Panc1 (cell line): ENCODE measurements at regions not wholly inside any gene's neighbourhood (a gene's known extent, or its start where the extent isn't known, plus 50 kb on each side); places are given as distances from the start of the nearest gene placed in this dataset.

ENCODE experiments used
- ATAC-seq: fragments of 200-7000 bp; cut with Tn5 transposase; 2 replicates; pipeline ENCODE4 v1.9.1; 2020; ENCODE audit warnings: mild to moderate bottlenecking, moderate library complexity
- BruUV-seq: library from RNA; stranded (reverse); fragments of 400-500 nt; replicated peaks from 2 replicates; lab custom pipeline; 2021; lab: Mats Ljungman, UMichigan
- CTCF ChIA-PET: fragments of 300-600 bp; sonication (Branson Sonifier 250); formaldehyde crosslinking; loops from one replicate; lab custom pipeline; 2022; ENCODE audit warnings: antibody characterized with exemption; lab: Charles Lee
- POLR2A ChIA-PET: fragments of 300-600 bp; sonication (Branson Sonifier 250); formaldehyde crosslinking; loops from one replicate; lab custom pipeline; 2022; ENCODE audit warnings: antibody characterized with exemption; lab: Charles Lee
- DNase-seq: peaks from one replicate; pipeline ENCODE4 v3.0.0-alpha.2; 2010; ENCODE audit warnings: low read depth, low spot score
- H3K27ac ChIP-seq: 2 replicates; pipeline ENCODE4 v1.5.1; 2011; ENCODE audit warnings: mild to moderate bottlenecking, low read length, inconsistent platforms
- H3K27me3 ChIP-seq: fragments of 200-500 bp; sonication (Bioruptor generic); 2 replicates; pipeline ENCODE4 v1.6.0; 2014; ENCODE audit warnings: low read length, inconsistent platforms; ENCODE audit not compliant: control insufficient read depth, insufficient read depth
- H3K36me3 ChIP-seq: fragments of 200-500 bp; sonication (Bioruptor generic); 2 replicates; pipeline ENCODE4 v1.5.1; 2014; ENCODE audit warnings: inconsistent platforms, mild to moderate bottlenecking, low read length, moderate library complexity; ENCODE audit not compliant: control insufficient read depth, insufficient read depth
- H3K4me1 ChIP-seq: 2 replicates; pipeline ENCODE4 v1.5.1; 2011; ENCODE audit warnings: inconsistent platforms, mild to moderate bottlenecking, low read length, moderate library complexity; ENCODE audit not compliant: control insufficient read depth, insufficient read depth
- H3K4me3 ChIP-seq, 2 experiments: 2 replicates each; pipeline ENCODE4 v1.5.1; 2011 to 2012; ENCODE audit warnings: low read depth in 2 of 2, low read length in 2 of 2, mild to moderate bottlenecking in 2 of 2, inconsistent platforms in 1 of 2, moderate library complexity in 1 of 2
- H3K9me3 ChIP-seq: fragments of 200-500 bp; sonication (Bioruptor generic); 2 replicates; pipeline ENCODE4 v1.5.1; 2014; ENCODE audit warnings: low read depth, mild to moderate bottlenecking, inconsistent platforms, low read length, moderate library complexity; ENCODE audit not compliant: control insufficient read depth, insufficient read depth
- POLR2AphosphoS5 ChIP-seq: IDR thresholded peaks from 2 replicates; pipeline ENCODE4 v1.6.1; 2012; ENCODE audit warnings: mild to moderate bottlenecking, low read depth, low read length, moderate library complexity
- SIN3A ChIP-seq: IDR thresholded peaks from 2 replicates; pipeline ENCODE4 v1.6.1; 2012; ENCODE audit warnings: low read depth, mild to moderate bottlenecking, low read length, moderate library complexity, borderline replicate concordance; ENCODE audit not compliant: insufficient read depth
- TCF7L2 ChIP-seq: IDR thresholded peaks from 2 replicates; pipeline ENCODE4 v1.6.1; 2011; ENCODE audit warnings: mild to moderate bottlenecking, low read depth, low read length, inconsistent platforms
- in situ Hi-C: cut with HindIII; loops from 2 replicates; pipeline ENCODE4 v1.10.0; 2016; ENCODE audit warnings: low sequenced_read_pairs, low pct_unique_long_range_greater_than_20kb
- intact Hi-C: fragments of 100-400 bp; cut with micrococcal nuclease; formaldehyde crosslinking; loops from one replicate; pipeline ENCODE4 v1.10.0; 2022; ENCODE audit not compliant: unreplicated experiment
- TF ChIP-seq, protein P1 (sequence below), 2 experiments: IDR thresholded peaks; 2 replicates each; pipeline ENCODE4 v1.6.1; 2011 to 2012; ENCODE audit warnings: low read depth in 2 of 2, control low read depth in 1 of 2, low read length in 1 of 2, mild to moderate bottlenecking in 1 of 2, moderate library complexity in 1 of 2; ENCODE audit not compliant: insufficient read depth in 1 of 2
- TF ChIP-seq, protein P2 (sequence below): fragments of 450-650 bp; IDR thresholded peaks from 2 replicates; pipeline ENCODE4 v1.5.1; 2017; ENCODE audit warnings: mild to moderate bottlenecking

DNA sequence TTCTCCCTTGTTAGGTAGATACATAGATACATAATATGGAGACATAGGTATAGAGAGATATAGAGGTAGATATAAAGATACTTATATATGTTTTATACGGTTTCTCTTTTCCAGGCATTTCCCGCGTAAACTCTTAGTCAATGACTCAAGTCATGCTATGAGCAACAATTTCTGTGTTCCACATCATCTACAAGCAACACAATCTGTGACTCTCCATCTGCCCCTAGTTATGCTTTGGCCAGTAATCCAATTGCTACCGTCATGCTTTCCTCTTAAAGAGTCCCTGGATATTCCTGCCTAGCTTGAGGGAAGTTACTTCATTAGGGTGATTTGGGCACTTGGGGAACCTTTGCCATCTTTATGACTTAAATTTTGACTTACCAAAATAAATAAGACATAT lies 129.0 kb upstream of the ADAMTS16 start:
- DNase-seq, result no peak
- ChIA-PET POLR2A (no interaction called here), CTCF (no interaction called here)
- Histone ChIP-seq H3K9me3 (no peaks in the 10 kb centered on the region), H3K27me3 (no peaks in the 10 kb centered on the region), H3K27ac (no peak overlapping the region), H3K4me1 (no peaks in the 10 kb centered on the region), H3K36me3 (no peaks in the 10 kb centered on the region), H3K4me3 (no peak overlapping the region)
- TF ChIP-seq POLR2AphosphoS5 (no peak), TCF7L2 (no peak), SIN3A (no peak)
- TF ChIP-seq, protein P1, sequence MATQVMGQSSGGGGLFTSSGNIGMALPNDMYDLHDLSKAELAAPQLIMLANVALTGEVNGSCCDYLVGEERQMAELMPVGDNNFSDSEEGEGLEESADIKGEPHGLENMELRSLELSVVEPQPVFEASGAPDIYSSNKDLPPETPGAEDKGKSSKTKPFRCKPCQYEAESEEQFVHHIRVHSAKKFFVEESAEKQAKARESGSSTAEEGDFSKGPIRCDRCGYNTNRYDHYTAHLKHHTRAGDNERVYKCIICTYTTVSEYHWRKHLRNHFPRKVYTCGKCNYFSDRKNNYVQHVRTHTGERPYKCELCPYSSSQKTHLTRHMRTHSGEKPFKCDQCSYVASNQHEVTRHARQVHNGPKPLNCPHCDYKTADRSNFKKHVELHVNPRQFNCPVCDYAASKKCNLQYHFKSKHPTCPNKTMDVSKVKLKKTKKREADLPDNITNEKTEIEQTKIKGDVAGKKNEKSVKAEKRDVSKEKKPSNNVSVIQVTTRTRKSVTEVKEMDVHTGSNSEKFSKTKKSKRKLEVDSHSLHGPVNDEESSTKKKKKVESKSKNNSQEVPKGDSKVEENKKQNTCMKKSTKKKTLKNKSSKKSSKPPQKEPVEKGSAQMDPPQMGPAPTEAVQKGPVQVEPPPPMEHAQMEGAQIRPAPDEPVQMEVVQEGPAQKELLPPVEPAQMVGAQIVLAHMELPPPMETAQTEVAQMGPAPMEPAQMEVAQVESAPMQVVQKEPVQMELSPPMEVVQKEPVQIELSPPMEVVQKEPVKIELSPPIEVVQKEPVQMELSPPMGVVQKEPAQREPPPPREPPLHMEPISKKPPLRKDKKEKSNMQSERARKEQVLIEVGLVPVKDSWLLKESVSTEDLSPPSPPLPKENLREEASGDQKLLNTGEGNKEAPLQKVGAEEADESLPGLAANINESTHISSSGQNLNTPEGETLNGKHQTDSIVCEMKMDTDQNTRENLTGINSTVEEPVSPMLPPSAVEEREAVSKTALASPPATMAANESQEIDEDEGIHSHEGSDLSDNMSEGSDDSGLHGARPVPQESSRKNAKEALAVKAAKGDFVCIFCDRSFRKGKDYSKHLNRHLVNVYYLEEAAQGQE (IDR thresholded peaks at IDR 0.05; ENCODE audit: insufficient read depth in 1 of 2, low read depth in 2 of 2, low read length in 1 of 2), result no peak
- TF ChIP-seq, protein P2, sequence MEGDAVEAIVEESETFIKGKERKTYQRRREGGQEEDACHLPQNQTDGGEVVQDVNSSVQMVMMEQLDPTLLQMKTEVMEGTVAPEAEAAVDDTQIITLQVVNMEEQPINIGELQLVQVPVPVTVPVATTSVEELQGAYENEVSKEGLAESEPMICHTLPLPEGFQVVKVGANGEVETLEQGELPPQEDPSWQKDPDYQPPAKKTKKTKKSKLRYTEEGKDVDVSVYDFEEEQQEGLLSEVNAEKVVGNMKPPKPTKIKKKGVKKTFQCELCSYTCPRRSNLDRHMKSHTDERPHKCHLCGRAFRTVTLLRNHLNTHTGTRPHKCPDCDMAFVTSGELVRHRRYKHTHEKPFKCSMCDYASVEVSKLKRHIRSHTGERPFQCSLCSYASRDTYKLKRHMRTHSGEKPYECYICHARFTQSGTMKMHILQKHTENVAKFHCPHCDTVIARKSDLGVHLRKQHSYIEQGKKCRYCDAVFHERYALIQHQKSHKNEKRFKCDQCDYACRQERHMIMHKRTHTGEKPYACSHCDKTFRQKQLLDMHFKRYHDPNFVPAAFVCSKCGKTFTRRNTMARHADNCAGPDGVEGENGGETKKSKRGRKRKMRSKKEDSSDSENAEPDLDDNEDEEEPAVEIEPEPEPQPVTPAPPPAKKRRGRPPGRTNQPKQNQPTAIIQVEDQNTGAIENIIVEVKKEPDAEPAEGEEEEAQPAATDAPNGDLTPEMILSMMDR, result no peak
- BruUV-seq, result no TSS peak
- ATAC-seq, result no peak
- intact Hi-C loops, result no loop called here
- in situ Hi-C loops, result no loop called here

DNA sequence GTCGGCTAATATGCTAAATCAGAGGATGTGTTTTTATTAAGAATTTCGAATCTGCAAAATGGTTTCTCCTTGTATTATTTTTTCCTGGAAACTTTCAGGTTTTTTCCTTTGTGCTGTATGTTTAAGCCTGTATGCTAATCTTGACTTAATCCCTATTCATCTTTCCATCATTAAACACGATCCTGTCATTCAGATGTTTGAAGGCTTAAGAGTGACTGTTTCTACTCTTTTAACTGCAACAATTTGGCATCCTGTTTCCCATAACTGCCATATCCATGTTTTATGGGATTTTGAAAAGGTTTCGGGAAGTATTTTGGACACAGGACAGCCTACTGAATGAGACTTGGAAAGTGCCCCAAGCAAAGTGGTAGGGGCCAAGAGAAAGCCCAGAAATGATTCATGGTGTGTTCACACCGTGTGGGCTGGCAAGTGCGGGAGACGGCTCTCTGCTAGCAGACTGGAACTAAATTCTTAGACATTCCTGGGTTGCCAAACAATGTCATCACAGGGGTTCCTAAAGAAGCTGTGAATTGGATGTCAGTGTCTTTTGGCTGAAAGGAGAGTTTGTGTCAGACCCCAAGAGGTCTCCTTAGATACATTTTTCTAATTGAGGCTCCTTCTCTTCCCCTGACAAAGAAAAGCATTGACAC lies 125.4 kb upstream of the ADAMTS16 start:
- TF ChIP-seq POLR2AphosphoS5 (no peak), TCF7L2 (no peak), SIN3A (no peak)
- TF ChIP-seq, protein P2, result no peak
- TF ChIP-seq, protein P1 (IDR thresholded peaks at IDR 0.05; ENCODE audit: insufficient read depth in 1 of 2, low read depth in 2 of 2, low read length in 1 of 2), result no peak
- CTCF ChIA-PET, result no interaction called here
- no peak for ATAC-seq

More for the DNA sequence above, 125.4 kb upstream of the ADAMTS16 start:
- no peaks in the 10 kb centered on the region for H3K36me3 ChIP-seq
- no peak overlapping the region for H3K4me3 ChIP-seq
- no peaks in the 10 kb centered on the region for H3K9me3 ChIP-seq
- BruUV-seq, result no TSS peak
- no peak for DNase-seq
- POLR2A ChIA-PET, result no interaction called here
- in situ Hi-C loops (no loop called here), intact Hi-C loops (no loop called here)
- no peaks in the 10 kb centered on the region for H3K4me1 ChIP-seq
- H3K27me3 ChIP-seq, result no peaks in the 10 kb centered on the region
- no peak overlapping the region for H3K27ac ChIP-seq
